LNCaP clone FGC (cell line): ENCODE measurements at regions not wholly inside any gene's neighbourhood (a gene's known extent, or its start where the extent isn't known, plus 50 kb on each side); places are given as distances from the start of the nearest gene placed in this dataset.
"Not testable (repeated sequence)": the region's sequence is repeated elsewhere in the genome, so short reads cannot be mapped to it uniquely, and the experiment has no call there.

Experiments used
- DNase-seq: peaks from one replicate; pipeline ENCODE4 v3.0.0-alpha.2; 2011; ENCODE audit warnings: low read depth
- H3K4me3 ChIP-seq: 2 replicates; pipeline ENCODE4 v1.5.1; 2011; ENCODE audit warnings: mild to moderate bottlenecking, low read depth, low read length, control low read depth
- CTCF ChIP-seq: IDR thresholded peaks from 2 replicates; pipeline ENCODE4 v1.5.1; 2012; ENCODE audit warnings: mild to moderate bottlenecking; ENCODE audit not compliant: control insufficient read depth, insufficient read depth; ENCODE audit errors: extremely low read depth

- TF ChIP-seq CTCF: no peak
- H3K4me3 ChIP-seq: no peak overlapping the region
- no peak for DNase-seq
These were observed 88.5 kb upstream of the UXS1 start for GRCh38 chr2:106282462-106283170.

GRCh38 chr2:106281907-106282430 is 87.9 kb upstream of the UXS1 start:
- DNase-seq, H3K4me3 ChIP-seq: not testable (repeated sequence)

GRCh38 chr2:106280722-106281446 is 86.8 kb upstream of the UXS1 start:
- no peak for DNase-seq
- H3K4me3 ChIP-seq: no peak overlapping the region
- TF ChIP-seq CTCF: no peak

GRCh38 chr2:106280224-106280623 is 86.1 kb upstream of the UXS1 start:
- DNase-seq: no peak
- no peak overlapping the region for H3K4me3 ChIP-seq
- TF ChIP-seq CTCF: no peak

GRCh38 chr2:106278112-106278876 is 84.2 kb upstream of the UXS1 start:
- no peak for TF ChIP-seq CTCF
- no peak overlapping the region for H3K4me3 ChIP-seq
- no peak for DNase-seq

- no peak overlapping the region for H3K4me3 ChIP-seq
- DNase-seq: no peak
- no peak for TF ChIP-seq CTCF
These were observed 83.3 kb upstream of the UXS1 start for GRCh38 chr2:106277426-106277825.

- H3K4me3 ChIP-seq: no peak overlapping the region
- DNase-seq: no peak
- no peak for TF ChIP-seq CTCF
These were observed 81.9 kb upstream of the UXS1 start for GRCh38 chr2:106275971-106276370.
